Endothelial cell of umbilical vein (primary cell): ENCODE measurements at regions not wholly inside any gene's neighbourhood (a gene's known extent, or its start where the extent isn't known, plus 50 kb on each side); places are given as distances from the start of the nearest gene placed in this dataset.

Experiments
- CTCF ChIP-seq, 2 donors: IDR thresholded peaks; 1 replicate in 1 of 2; 2 replicates in 1 of 2; pipeline ENCODE4 v1.5.1; 2011; ENCODE audit warnings: low read length in 2 of 2, mild to moderate bottlenecking in 2 of 2, moderate library complexity in 2 of 2, control low read depth in 1 of 2, inconsistent platforms in 1 of 2, low read depth in 1 of 2; ENCODE audit not compliant: insufficient read depth in 1 of 2; ENCODE audit errors: extremely low read depth in 1 of 2
- EZH2 ChIP-seq: IDR thresholded peaks from 2 replicates; pipeline ENCODE4 v1.6.1; 2012; ENCODE audit warnings: borderline replicate concordance, low read depth, mild to moderate bottlenecking, moderate library complexity, low read length, inconsistent platforms; ENCODE audit not compliant: severe bottlenecking
- FOS ChIP-seq: IDR thresholded peaks from 2 replicates; pipeline ENCODE4 v1.6.1; 2011; ENCODE audit warnings: mild to moderate bottlenecking, low read length, moderate library complexity, borderline replicate concordance; ENCODE audit not compliant: insufficient read depth
- JUN ChIP-seq: IDR thresholded peaks from 2 replicates; pipeline ENCODE4 v1.6.1; 2011; ENCODE audit warnings: borderline replicate concordance, low read depth; ENCODE audit not compliant: insufficient read length, insufficient read depth
- MYC ChIP-seq: IDR thresholded peaks from one replicate; pipeline ENCODE4 v1.6.1; 2011; ENCODE audit warnings: mild to moderate bottlenecking, low read depth, low read length
- POLR2A ChIP-seq: IDR thresholded peaks from 2 replicates; pipeline ENCODE4 v1.6.1; 2012; ENCODE audit warnings: low read depth, mild to moderate bottlenecking, control low read depth, low read length
- POLR2AphosphoS5 ChIP-seq: IDR thresholded peaks from 2 replicates; pipeline ENCODE4 v1.6.1; 2012; ENCODE audit warnings: low read depth, mild to moderate bottlenecking, control low read depth, low read length, moderate library complexity; ENCODE audit not compliant: insufficient read depth

DNA sequence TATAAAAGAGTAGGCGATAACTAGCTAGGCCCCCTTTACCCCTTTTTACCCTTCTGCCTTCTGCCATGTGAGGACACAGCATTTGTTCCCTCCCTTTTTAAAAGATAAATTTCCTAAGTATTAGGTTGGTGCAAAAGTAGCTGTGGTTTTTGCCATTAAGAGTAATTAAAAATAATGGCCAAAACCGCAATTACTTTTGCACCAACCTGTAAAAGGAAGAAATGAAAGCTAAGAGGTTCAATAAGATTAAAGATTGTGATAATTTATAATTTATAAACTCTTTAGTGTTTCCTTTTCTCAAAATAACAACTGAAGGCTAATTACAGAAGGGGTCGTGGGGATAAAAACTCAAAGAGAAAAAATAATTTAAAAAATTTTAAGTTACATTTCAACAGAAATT lies 283.5 kb upstream of the PDZRN3 start:
- no peak for TF ChIP-seq CTCF (IDR thresholded peaks at IDR 0.05; ENCODE audit: extremely low read depth in 1 of 2, insufficient read depth in 1 of 2, low read depth in 1 of 2, low read length in 2 of 2)
- TF ChIP-seq POLR2A: no peak
- TF ChIP-seq POLR2AphosphoS5: no peak
- no peak for TF ChIP-seq EZH2
- no peak for TF ChIP-seq MYC
- no peak for TF ChIP-seq FOS
- no peak for TF ChIP-seq JUN
